Endothelial cell of umbilical vein (primary cell): ENCODE measurements at regions not wholly inside any gene's neighbourhood (a gene's known extent, or its start where the extent isn't known, plus 50 kb on each side); places are given as distances from the start of the nearest gene placed in this dataset.
"Not testable (repeated sequence)": the region's sequence is repeated elsewhere in the genome, so short reads cannot be mapped to it uniquely, and the experiment has no call there.

Experiments
- FOS ChIP-seq: IDR thresholded peaks from 2 replicates; pipeline ENCODE4 v1.6.1; 2011; ENCODE audit warnings: mild to moderate bottlenecking, low read length, moderate library complexity, borderline replicate concordance; ENCODE audit not compliant: insufficient read depth
- TF ChIP-seq, protein P1 (sequence below), 2 donors: IDR thresholded peaks; 1 replicate in 1 of 2; 2 replicates in 1 of 2; pipeline ENCODE4 v1.5.1; 2011; ENCODE audit warnings: low read length in 2 of 2, mild to moderate bottlenecking in 2 of 2, moderate library complexity in 2 of 2, control low read depth in 1 of 2, inconsistent platforms in 1 of 2, low read depth in 1 of 2; ENCODE audit not compliant: insufficient read depth in 1 of 2; ENCODE audit errors: extremely low read depth in 1 of 2

DNA sequence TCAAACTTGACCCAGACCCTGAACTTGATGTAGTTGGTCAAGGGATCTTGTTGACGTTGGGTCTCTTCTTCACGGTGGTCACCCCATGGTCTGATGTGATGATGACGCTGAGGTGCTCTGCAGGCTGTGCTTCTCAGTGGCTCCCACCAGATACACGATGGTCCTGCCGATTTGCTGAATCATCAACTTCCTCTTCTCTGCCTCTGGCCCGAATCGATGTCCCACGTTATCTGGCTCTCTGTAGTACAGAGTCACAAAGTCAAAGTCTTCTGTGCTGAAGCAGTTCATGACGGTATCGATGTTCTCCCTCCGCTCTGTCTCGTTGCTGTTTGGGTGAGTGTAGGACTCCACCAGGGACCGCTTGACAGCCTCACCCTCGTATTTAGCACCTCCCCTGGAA is 58.5 kb upstream of the ZNF195 start:
- not testable (repeated sequence) for TF ChIP-seq FOS
- TF ChIP-seq, protein P1, sequence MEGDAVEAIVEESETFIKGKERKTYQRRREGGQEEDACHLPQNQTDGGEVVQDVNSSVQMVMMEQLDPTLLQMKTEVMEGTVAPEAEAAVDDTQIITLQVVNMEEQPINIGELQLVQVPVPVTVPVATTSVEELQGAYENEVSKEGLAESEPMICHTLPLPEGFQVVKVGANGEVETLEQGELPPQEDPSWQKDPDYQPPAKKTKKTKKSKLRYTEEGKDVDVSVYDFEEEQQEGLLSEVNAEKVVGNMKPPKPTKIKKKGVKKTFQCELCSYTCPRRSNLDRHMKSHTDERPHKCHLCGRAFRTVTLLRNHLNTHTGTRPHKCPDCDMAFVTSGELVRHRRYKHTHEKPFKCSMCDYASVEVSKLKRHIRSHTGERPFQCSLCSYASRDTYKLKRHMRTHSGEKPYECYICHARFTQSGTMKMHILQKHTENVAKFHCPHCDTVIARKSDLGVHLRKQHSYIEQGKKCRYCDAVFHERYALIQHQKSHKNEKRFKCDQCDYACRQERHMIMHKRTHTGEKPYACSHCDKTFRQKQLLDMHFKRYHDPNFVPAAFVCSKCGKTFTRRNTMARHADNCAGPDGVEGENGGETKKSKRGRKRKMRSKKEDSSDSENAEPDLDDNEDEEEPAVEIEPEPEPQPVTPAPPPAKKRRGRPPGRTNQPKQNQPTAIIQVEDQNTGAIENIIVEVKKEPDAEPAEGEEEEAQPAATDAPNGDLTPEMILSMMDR (IDR thresholded peaks at IDR 0.05; ENCODE audit: extremely low read depth in 1 of 2, insufficient read depth in 1 of 2, low read depth in 1 of 2, low read length in 2 of 2), result not testable (repeated sequence)
